ENCODE measurements at regions not wholly inside any gene's neighbourhood (a gene's known extent, or its start where the extent isn't known, plus 50 kb on each side); places are given as distances from the start of the nearest gene placed in this dataset.

- intact Hi-C loops (cut with micrococcal nuclease; ENCODE audit: unreplicated experiment), result no loop called here
- no peak overlapping the region for H2AFZ ChIP-seq (ENCODE audit: low read length)
- ChIA-PET CTCF (ENCODE audit: unreplicated experiment) (no interaction called here), POLR2A (interaction anchor here (1.3 kb wide), 1 partner anchor 12 kb away, joined by 3 read pairs; no protein-coding TSS in a partner anchor)
- TF ChIP-seq EZH2phosphoT487 (IDR thresholded peaks at IDR 0.05; ENCODE audit: borderline replicate concordance, low read depth, low read length), result no peak
- TF ChIP-seq, protein P1, sequence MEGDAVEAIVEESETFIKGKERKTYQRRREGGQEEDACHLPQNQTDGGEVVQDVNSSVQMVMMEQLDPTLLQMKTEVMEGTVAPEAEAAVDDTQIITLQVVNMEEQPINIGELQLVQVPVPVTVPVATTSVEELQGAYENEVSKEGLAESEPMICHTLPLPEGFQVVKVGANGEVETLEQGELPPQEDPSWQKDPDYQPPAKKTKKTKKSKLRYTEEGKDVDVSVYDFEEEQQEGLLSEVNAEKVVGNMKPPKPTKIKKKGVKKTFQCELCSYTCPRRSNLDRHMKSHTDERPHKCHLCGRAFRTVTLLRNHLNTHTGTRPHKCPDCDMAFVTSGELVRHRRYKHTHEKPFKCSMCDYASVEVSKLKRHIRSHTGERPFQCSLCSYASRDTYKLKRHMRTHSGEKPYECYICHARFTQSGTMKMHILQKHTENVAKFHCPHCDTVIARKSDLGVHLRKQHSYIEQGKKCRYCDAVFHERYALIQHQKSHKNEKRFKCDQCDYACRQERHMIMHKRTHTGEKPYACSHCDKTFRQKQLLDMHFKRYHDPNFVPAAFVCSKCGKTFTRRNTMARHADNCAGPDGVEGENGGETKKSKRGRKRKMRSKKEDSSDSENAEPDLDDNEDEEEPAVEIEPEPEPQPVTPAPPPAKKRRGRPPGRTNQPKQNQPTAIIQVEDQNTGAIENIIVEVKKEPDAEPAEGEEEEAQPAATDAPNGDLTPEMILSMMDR (conservative IDR thresholded peaks at IDR 0.05; ENCODE audit: low read length), result no peak
- H3K4me1 ChIP-seq (ENCODE audit: insufficient read depth, low read length, poor library complexity, severe bottlenecking), result no peaks in the 10 kb centered on the region
- H3K36me3 ChIP-seq (ENCODE audit: insufficient read depth, low read length), result no peaks in the 10 kb centered on the region
- H4K20me1 ChIP-seq (ENCODE audit: insufficient read depth, low read length), result no peaks in the 10 kb centered on the region
- no peak overlapping the region for H3K4me3 ChIP-seq (ENCODE audit: low read depth, low read length, poor library complexity, severe bottlenecking)
- H3K79me2 ChIP-seq (ENCODE audit: insufficient read depth, low read depth, low read length), result no peaks in the 10 kb centered on the region
- DNase-seq (ENCODE audit: low spot score), result no peak
- no peaks in the 10 kb centered on the region for H3K9me3 ChIP-seq (ENCODE audit: low read length)
- no peak overlapping the region for H3K4me2 ChIP-seq (ENCODE audit: low read length)
- no peak overlapping the region for H3K27ac ChIP-seq (ENCODE audit: low read depth, low read length, poor library complexity, severe bottlenecking)
- BruUV-seq (replicated peaks), result no TSS peak
- H3K9me2 ChIP-seq (ENCODE audit: insufficient read depth, low read length), result no peaks in the 10 kb centered on the region
Measured at GRCh38 chr10:108290823-108291222, 1126.3 kb upstream of the SORCS1 start.

DNA sequence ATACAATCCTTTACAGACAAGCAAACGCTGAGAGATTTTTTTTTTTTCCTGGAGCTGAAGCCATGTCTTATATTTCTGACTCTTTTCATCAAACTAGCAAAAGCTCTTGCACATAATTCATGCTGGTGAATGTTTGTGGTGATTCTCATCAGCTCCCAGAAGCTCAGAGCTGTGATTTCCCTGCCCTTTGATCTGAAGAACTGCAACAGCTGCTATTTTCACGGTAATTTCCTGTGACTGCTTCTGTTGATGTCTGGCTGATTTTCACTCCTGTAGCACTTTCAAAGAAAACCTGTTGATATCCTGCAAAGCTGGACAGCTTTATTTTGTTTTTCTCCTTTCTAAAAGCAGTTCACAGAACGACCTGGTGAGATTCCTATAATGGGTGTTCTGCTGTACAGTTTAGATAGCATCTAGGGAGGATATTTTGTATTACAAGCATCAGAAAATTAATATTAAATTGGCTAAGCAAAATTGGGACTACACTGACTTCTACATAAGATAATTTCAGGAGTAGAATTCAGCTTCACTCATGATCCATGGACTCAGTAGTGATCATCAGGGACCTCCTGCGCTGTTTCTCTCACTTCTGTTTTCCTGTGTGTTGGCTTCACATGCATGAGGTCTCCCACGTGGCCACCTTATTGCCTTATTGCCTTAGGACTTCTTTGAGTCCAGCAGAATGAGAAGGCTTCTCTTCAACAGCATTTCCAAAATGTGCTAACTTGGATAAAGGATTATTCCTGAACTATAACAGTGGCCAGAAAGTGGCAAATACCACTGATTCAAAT lies 1111.6 kb upstream of the SORCS1 start:
- Histone ChIP-seq H3K9me2 (ENCODE audit: insufficient read depth, low read length) (no peaks in the 10 kb centered on the region), H3K9me3 (ENCODE audit: low read length) (no peaks in the 10 kb centered on the region), H3K79me2 (ENCODE audit: insufficient read depth, low read depth, low read length) (no peaks in the 10 kb centered on the region), H2AFZ (ENCODE audit: low read length) (no peak overlapping the region), H3K4me1 (ENCODE audit: insufficient read depth, low read length, poor library complexity, severe bottlenecking) (no peaks in the 10 kb centered on the region), H3K36me3 (ENCODE audit: insufficient read depth, low read length) (no peaks in the 10 kb centered on the region), H3K4me3 (ENCODE audit: low read depth, low read length, poor library complexity, severe bottlenecking) (no peak overlapping the region), H3K27ac (ENCODE audit: low read depth, low read length, poor library complexity, severe bottlenecking) (no peak overlapping the region), H3K4me2 (ENCODE audit: low read length) (no peak overlapping the region), H4K20me1 (ENCODE audit: insufficient read depth, low read length) (no peaks in the 10 kb centered on the region)
- POLR2A ChIA-PET, result no interaction called here
- CTCF ChIA-PET (ENCODE audit: unreplicated experiment), result no interaction called here
- no peak for TF ChIP-seq EZH2phosphoT487 (IDR thresholded peaks at IDR 0.05; ENCODE audit: borderline replicate concordance, low read depth, low read length)
- TF ChIP-seq, protein P1 (conservative IDR thresholded peaks at IDR 0.05; ENCODE audit: low read length), result no peak
- intact Hi-C loops (cut with micrococcal nuclease; ENCODE audit: unreplicated experiment), result no loop called here
- no peak for DNase-seq (ENCODE audit: low spot score)
- BruUV-seq (replicated peaks), result no TSS peak

- H3K27ac ChIP-seq (ENCODE audit: low read depth, low read length, poor library complexity, severe bottlenecking), result no peak overlapping the region
- H3K4me1 ChIP-seq (ENCODE audit: insufficient read depth, low read length, poor library complexity, severe bottlenecking), result no peaks in the 10 kb centered on the region
- POLR2A ChIA-PET, result no interaction called here
- H3K79me2 ChIP-seq (ENCODE audit: insufficient read depth, low read depth, low read length), result no peaks in the 10 kb centered on the region
- intact Hi-C loops (cut with micrococcal nuclease; ENCODE audit: unreplicated experiment), result no loop called here
- H3K4me3 ChIP-seq (ENCODE audit: low read depth, low read length, poor library complexity, severe bottlenecking), result no peak overlapping the region
- no peaks in the 10 kb centered on the region for H3K9me3 ChIP-seq (ENCODE audit: low read length)
- no peaks in the 10 kb centered on the region for H3K36me3 ChIP-seq (ENCODE audit: insufficient read depth, low read length)
- no peak overlapping the region for H2AFZ ChIP-seq (ENCODE audit: low read length)
- H3K4me2 ChIP-seq (ENCODE audit: low read length), result no peak overlapping the region
- BruUV-seq (replicated peaks), result no TSS peak
- TF ChIP-seq EZH2phosphoT487 (IDR thresholded peaks at IDR 0.05; ENCODE audit: borderline replicate concordance, low read depth, low read length), result no peak
- no peaks in the 10 kb centered on the region for H4K20me1 ChIP-seq (ENCODE audit: insufficient read depth, low read length)
- no peak for DNase-seq (ENCODE audit: low spot score)
- no peaks in the 10 kb centered on the region for H3K9me2 ChIP-seq (ENCODE audit: insufficient read depth, low read length)
- CTCF ChIA-PET (ENCODE audit: unreplicated experiment), result no interaction called here
Measured at GRCh38 chr10:108260383-108260906, 1095.9 kb upstream of the SORCS1 start.

All from OCI-LY7 (cell line).